Astrocyte (in vitro differentiated cells and primary cell): ENCODE measurements at regions not wholly inside any gene's neighbourhood (a gene's known extent, or its start where the extent isn't known, plus 50 kb on each side); places are given as distances from the start of the nearest gene placed in this dataset.

Source experiments
- CTCF ChIP-seq: IDR thresholded peaks from 2 replicates; pipeline ENCODE4 v1.5.1; 2011; ENCODE audit warnings: low read depth, mild to moderate bottlenecking, inconsistent platforms, low read length, moderate library complexity; ENCODE audit not compliant: insufficient read depth
- EZH2 ChIP-seq: IDR thresholded peaks from 2 replicates; pipeline ENCODE4 v1.6.1; 2012; ENCODE audit warnings: mild to moderate bottlenecking, low read length, inconsistent platforms; ENCODE audit not compliant: insufficient read depth

GRCh38 chr7:113004726-113005454 is 81.7 kb downstream of the GPR85 start:
- TF ChIP-seq CTCF (no peak), EZH2 (no peak)
